HL-60 (cell line): ENCODE measurements at regions not wholly inside any gene's neighbourhood (a gene's known extent, or its start where the extent isn't known, plus 50 kb on each side); places are given as distances from the start of the nearest gene placed in this dataset.

Source experiments
- CTCF ChIP-seq: IDR thresholded peaks from one replicate; pipeline ENCODE4 v1.5.1; 2011; ENCODE audit warnings: low read length, control low read depth, inconsistent platforms; ENCODE audit not compliant: insufficient read depth
- GABPA ChIP-seq: IDR thresholded peaks from 2 replicates; pipeline ENCODE4 v1.6.1; 2012; ENCODE audit warnings: low read depth
- POLR2AphosphoS5 ChIP-seq: IDR thresholded peaks from 2 replicates; pipeline ENCODE4 v1.6.1; 2012; ENCODE audit warnings: low read depth

GRCh38 chr6:1542764-1543163 lies 67.0 kb upstream of the FOXC1 start:
- TF ChIP-seq POLR2AphosphoS5 (no peak), CTCF (no peak), GABPA (no peak)
